ENCODE measurements at regions not wholly inside any gene's neighbourhood (a gene's known extent, or its start where the extent isn't known, plus 50 kb on each side); places are given as distances from the start of the nearest gene placed in this dataset.

GRCh38 chr22:49197986-49198704, 629.5 kb downstream of the BRD1 start:
- TF ChIP-seq CTCF (IDR thresholded peaks at IDR 0.05; ENCODE audit: low read depth, low read length) (no peak), POLR2A (IDR thresholded peaks at IDR 0.05; ENCODE audit: extremely low read depth, insufficient read length) (no peak), MAX (IDR thresholded peaks at IDR 0.05; ENCODE audit: low read depth, low read length) (no peak), MYC (IDR thresholded peaks at IDR 0.05; ENCODE audit: low read depth, low read length) (no peak)

Data from NB4 (cell line).